GM23248 (cell line): ENCODE measurements at regions not wholly inside any gene's neighbourhood (a gene's known extent, or its start where the extent isn't known, plus 50 kb on each side); places are given as distances from the start of the nearest gene placed in this dataset.

ENCODE experiments used
- DNase-seq: peaks from one replicate; pipeline ENCODE4 v3.0.0-alpha.2; 2015
- H2AFZ ChIP-seq: fragments of 200-600 bp; sonication (generic); 2 replicates; pipeline ENCODE4 v1.6.1; 2016; ENCODE audit warnings: antibody characterized with exemption
- H3F3A ChIP-seq: fragments of 200-600 bp; sonication (generic); 2 replicates; pipeline ENCODE4 v1.6.1; 2016; ENCODE audit warnings: mild to moderate bottlenecking, antibody characterized with exemption, mixed run types; ENCODE audit not compliant: insufficient read depth
- H3K27ac ChIP-seq: fragments of 200-600 bp; sonication (generic); 2 replicates; pipeline ENCODE4 v1.5.1; 2016; ENCODE audit warnings: mild to moderate bottlenecking
- H3K27me3 ChIP-seq: fragments of 200-600 bp; sonication (generic); replicated peaks from 2 replicates; pipeline ENCODE4 v1.6.1; 2016; ENCODE audit warnings: mild to moderate bottlenecking; ENCODE audit not compliant: insufficient read depth
- H3K36me3 ChIP-seq: fragments of 200-600 bp; sonication (generic); 2 replicates; pipeline ENCODE4 v1.6.1; 2016; ENCODE audit warnings: low read depth, mild to moderate bottlenecking
- H3K4me1 ChIP-seq: fragments of 200-600 bp; sonication (generic); 2 replicates; pipeline ENCODE4 v1.6.1; 2016; ENCODE audit warnings: mild to moderate bottlenecking; ENCODE audit not compliant: insufficient read depth
- H3K4me2 ChIP-seq: fragments of 200-600 bp; sonication (generic); one replicate; pipeline ENCODE4 v1.6.1; 2016; ENCODE audit warnings: mild to moderate bottlenecking; ENCODE audit not compliant: unreplicated experiment
- H3K4me3 ChIP-seq: fragments of 200-600 bp; sonication (generic); 2 replicates; pipeline ENCODE4 v1.5.1; 2016; ENCODE audit warnings: mild to moderate bottlenecking
- H3K79me2 ChIP-seq: fragments of 200-600 bp; sonication (generic); 2 replicates; pipeline ENCODE4 v1.6.1; 2016; ENCODE audit warnings: mild to moderate bottlenecking; ENCODE audit not compliant: insufficient read depth
- H3K9ac ChIP-seq: fragments of 200-600 bp; sonication (generic); 2 replicates; pipeline ENCODE4 v1.6.1; 2016; ENCODE audit warnings: mild to moderate bottlenecking
- H3K9me2 ChIP-seq: fragments of 200-600 bp; sonication (generic); 2 replicates; pipeline ENCODE4 v1.6.1; 2016; ENCODE audit warnings: mixed run types, mild to moderate bottlenecking, moderate library complexity; ENCODE audit not compliant: insufficient read depth
- H3K9me3 ChIP-seq: fragments of 200-600 bp; sonication (generic); one replicate; pipeline ENCODE4 v1.6.1; 2017; ENCODE audit warnings: low read depth
- H4K20me1 ChIP-seq: fragments of 200-600 bp; sonication (generic); 2 replicates; pipeline ENCODE4 v1.6.0; 2016; ENCODE audit not compliant: insufficient read depth
- EZH2 ChIP-seq: fragments of 200-600 bp; sonication (generic); IDR thresholded peaks from 2 replicates; pipeline ENCODE4 v1.6.1; 2018; ENCODE audit warnings: antibody characterized with exemption, mild to moderate bottlenecking; ENCODE audit not compliant: insufficient read depth, poor library complexity, severe bottlenecking
- EZH2phosphoT487 ChIP-seq: fragments of 200-600 bp; sonication (generic); IDR thresholded peaks from 2 replicates; pipeline ENCODE4 v1.6.1; 2018; ENCODE audit warnings: antibody characterized with exemption, moderate library complexity, mild to moderate bottlenecking, low read depth; ENCODE audit not compliant: insufficient read depth
- WGBS, 2 experiments: methylation state at CpG; one replicate each; pipeline ENCODE4 v1.1.6; 2015 to 2017; ENCODE audit warnings: low lambda C conversion rate in 2 of 2, low coverage in 1 of 2; ENCODE audit errors: missing lambda C conversion rate in 2 of 2; 5-methylcytosine and 5-hydroxymethylcytosine counted together
- in situ Hi-C: fragments of 300-500 bp; cut with MboI; formaldehyde crosslinking; loops from 2 replicates; pipeline ENCODE4 v1.15.0; 2020

- WGBS, 2 experiments, result 40 to 41% methylated on average over 3 of the region's 3 CpGs
- no peak overlapping the region for H3K4me2 ChIP-seq
- no peaks in the 10 kb centered on the region for H3K36me3 ChIP-seq
- H3K9ac ChIP-seq, result no peak overlapping the region
- DNase-seq, result peak; percentile 53
- no peaks in the 10 kb centered on the region for H3K79me2 ChIP-seq
- H3K9me3 ChIP-seq, result no peaks in the 10 kb centered on the region
- H3F3A ChIP-seq, result peaks cover 13% of the 10 kb centered on the region
- no peaks in the 10 kb centered on the region for H4K20me1 ChIP-seq
- no peak for TF ChIP-seq EZH2phosphoT487
- no peak for TF ChIP-seq EZH2
- H3K27ac ChIP-seq, result no peak overlapping the region
- peaks cover 25% of the 10 kb centered on the region for H3K4me1 ChIP-seq
- no peak overlapping the region for H2AFZ ChIP-seq
- no peak overlapping the region for H3K4me3 ChIP-seq
- in situ Hi-C loops, result no loop called here
- no peaks in the 10 kb centered on the region for H3K27me3 ChIP-seq
- H3K9me2 ChIP-seq, result no peaks in the 10 kb centered on the region
Observed at GRCh38 chrX:109830704-109831206, 97.7 kb upstream of the ACSL4 start.

GRCh38 chrX:109831326-109831985 lies 98.4 kb upstream of the ACSL4 start:
- H3K9me2 ChIP-seq, result no peaks in the 10 kb centered on the region
- peaks cover 13% of the 10 kb centered on the region for H3F3A ChIP-seq
- no peak overlapping the region for H2AFZ ChIP-seq
- no peak overlapping the region for H3K27ac ChIP-seq
- peaks cover 25% of the 10 kb centered on the region for H3K4me1 ChIP-seq
- no peak overlapping the region for H3K4me3 ChIP-seq
- no peak for TF ChIP-seq EZH2phosphoT487
- no peak for TF ChIP-seq EZH2
- no peaks in the 10 kb centered on the region for H3K27me3 ChIP-seq
- H3K4me2 ChIP-seq, result no peak overlapping the region
- 67 to 72% methylated on average over 6 of the region's 6 CpGs for WGBS, 2 experiments
- H3K9ac ChIP-seq, result no peak overlapping the region
- DNase-seq, result no peak
- no peaks in the 10 kb centered on the region for H3K36me3 ChIP-seq
- no peaks in the 10 kb centered on the region for H3K9me3 ChIP-seq
- in situ Hi-C loops, result no loop called here
- no peaks in the 10 kb centered on the region for H3K79me2 ChIP-seq
- no peaks in the 10 kb centered on the region for H4K20me1 ChIP-seq

GRCh38 chrX:109839694-109840567 lies 106.9 kb upstream of the ACSL4 start:
- no peaks in the 10 kb centered on the region for H3K9me3 ChIP-seq
- H3K4me1 ChIP-seq, result peaks cover 23% of the 10 kb centered on the region
- peak overlapping the region; percentile 65 for H2AFZ ChIP-seq
- peak overlapping the region; percentile 59 for H3K27ac ChIP-seq
- no peaks in the 10 kb centered on the region for H4K20me1 ChIP-seq
- peak; percentile 25 for DNase-seq
- in situ Hi-C loops, result no loop called here
- H3K4me3 ChIP-seq, result no peak overlapping the region
- no peaks in the 10 kb centered on the region for H3K27me3 ChIP-seq
- H3K36me3 ChIP-seq, result no peaks in the 10 kb centered on the region
- WGBS, 2 experiments, result 48 to 65% methylated on average over 6 to 12 of the region's 13 CpGs
- no peaks in the 10 kb centered on the region; the same call in 1 of the 2 replicates for H3F3A ChIP-seq
- H3K79me2 ChIP-seq, result no peaks in the 10 kb centered on the region
- H3K4me2 ChIP-seq, result peak overlapping the region; percentile 58
- no peak for TF ChIP-seq EZH2
- TF ChIP-seq EZH2phosphoT487, result no peak
- no peaks in the 10 kb centered on the region for H3K9me2 ChIP-seq
- H3K9ac ChIP-seq, result 0 out of 2 replicates have a peak overlapping the region, but pooled peaks have one; percentile 6

- Histone ChIP-seq H3K4me1 (peaks cover 23% of the 10 kb centered on the region), H3K36me3 (no peaks in the 10 kb centered on the region), H3K27me3 (no peaks in the 10 kb centered on the region), H3K27ac (peak overlapping the region; percentile 59), H3F3A (no peaks in the 10 kb centered on the region; the same call in 1 of the 2 replicates), H2AFZ (peak overlapping the region; percentile 65), H3K9me3 (no peaks in the 10 kb centered on the region), H4K20me1 (no peaks in the 10 kb centered on the region), H3K79me2 (no peaks in the 10 kb centered on the region), H3K4me2 (peak overlapping the region; percentile 58), H3K9ac (peak overlapping the region; percentile 35; the same call in 1 of the 2 replicates), H3K9me2 (no peaks in the 10 kb centered on the region), H3K4me3 (no peak overlapping the region)
- in situ Hi-C loops, result no loop called here
- WGBS, 2 experiments, result 0% methylated on average over 3 of the region's 3 CpGs
- TF ChIP-seq EZH2 (no peak), EZH2phosphoT487 (no peak)
- DNase-seq, result peak; percentile 90
Observed at GRCh38 chrX:109840585-109840984, 107.5 kb upstream of the ACSL4 start.
